GM12874 (cell line): ENCODE measurements at regions not wholly inside any gene's neighbourhood (a gene's known extent, or its start where the extent isn't known, plus 50 kb on each side); places are given as distances from the start of the nearest gene placed in this dataset.

ENCODE experiments used
- TF ChIP-seq, protein P1 (sequence below): IDR thresholded peaks from 2 replicates; pipeline ENCODE4 v1.5.1; 2011; ENCODE audit warnings: low read depth, mild to moderate bottlenecking, control low read depth, low read length, moderate library complexity; ENCODE audit not compliant: insufficient read depth

DNA sequence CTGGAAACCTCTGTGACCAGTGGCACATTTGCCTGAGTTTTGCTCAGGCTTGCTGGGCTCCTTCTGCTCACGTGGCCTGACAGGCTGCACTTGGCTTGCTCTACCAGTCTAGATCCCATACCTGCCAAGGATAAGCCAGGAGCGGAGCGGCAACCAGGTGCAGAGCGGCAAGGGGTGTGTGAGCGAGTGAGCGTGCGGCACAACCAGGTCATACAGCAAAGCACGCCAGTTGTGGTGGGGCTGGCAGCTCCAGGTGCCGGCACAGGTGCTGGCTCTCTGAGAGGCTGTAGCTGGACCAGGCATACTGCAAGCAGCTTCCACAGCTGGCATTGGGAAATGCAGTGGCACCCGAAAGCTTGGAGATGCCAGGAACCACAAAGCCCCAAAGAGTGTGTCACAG lies 1495.1 kb downstream of the PCDH7 start:
- TF ChIP-seq, protein P1, sequence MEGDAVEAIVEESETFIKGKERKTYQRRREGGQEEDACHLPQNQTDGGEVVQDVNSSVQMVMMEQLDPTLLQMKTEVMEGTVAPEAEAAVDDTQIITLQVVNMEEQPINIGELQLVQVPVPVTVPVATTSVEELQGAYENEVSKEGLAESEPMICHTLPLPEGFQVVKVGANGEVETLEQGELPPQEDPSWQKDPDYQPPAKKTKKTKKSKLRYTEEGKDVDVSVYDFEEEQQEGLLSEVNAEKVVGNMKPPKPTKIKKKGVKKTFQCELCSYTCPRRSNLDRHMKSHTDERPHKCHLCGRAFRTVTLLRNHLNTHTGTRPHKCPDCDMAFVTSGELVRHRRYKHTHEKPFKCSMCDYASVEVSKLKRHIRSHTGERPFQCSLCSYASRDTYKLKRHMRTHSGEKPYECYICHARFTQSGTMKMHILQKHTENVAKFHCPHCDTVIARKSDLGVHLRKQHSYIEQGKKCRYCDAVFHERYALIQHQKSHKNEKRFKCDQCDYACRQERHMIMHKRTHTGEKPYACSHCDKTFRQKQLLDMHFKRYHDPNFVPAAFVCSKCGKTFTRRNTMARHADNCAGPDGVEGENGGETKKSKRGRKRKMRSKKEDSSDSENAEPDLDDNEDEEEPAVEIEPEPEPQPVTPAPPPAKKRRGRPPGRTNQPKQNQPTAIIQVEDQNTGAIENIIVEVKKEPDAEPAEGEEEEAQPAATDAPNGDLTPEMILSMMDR = no peak

DNA sequence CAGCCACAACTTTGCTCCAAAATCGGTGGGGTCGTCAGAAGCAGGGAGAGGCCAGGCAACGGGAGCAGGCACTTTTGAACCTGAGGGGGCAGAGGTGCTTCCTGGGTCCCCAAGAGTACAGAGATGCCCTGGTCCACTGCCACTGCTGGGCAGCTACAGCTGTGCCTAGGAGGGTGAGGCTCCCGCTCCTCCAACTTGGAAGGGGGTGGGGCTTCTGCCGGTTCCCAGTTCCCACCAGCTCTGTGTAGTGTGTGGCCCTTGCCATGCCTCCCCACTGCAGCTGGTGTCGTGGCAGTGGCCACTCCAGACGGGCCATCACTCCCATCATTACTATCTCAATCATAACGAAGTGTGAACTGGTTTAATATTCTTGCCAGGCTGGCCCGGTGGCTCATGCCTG lies 1496.3 kb downstream of the PCDH7 start:
- TF ChIP-seq, protein P1 = no peak

DNA sequence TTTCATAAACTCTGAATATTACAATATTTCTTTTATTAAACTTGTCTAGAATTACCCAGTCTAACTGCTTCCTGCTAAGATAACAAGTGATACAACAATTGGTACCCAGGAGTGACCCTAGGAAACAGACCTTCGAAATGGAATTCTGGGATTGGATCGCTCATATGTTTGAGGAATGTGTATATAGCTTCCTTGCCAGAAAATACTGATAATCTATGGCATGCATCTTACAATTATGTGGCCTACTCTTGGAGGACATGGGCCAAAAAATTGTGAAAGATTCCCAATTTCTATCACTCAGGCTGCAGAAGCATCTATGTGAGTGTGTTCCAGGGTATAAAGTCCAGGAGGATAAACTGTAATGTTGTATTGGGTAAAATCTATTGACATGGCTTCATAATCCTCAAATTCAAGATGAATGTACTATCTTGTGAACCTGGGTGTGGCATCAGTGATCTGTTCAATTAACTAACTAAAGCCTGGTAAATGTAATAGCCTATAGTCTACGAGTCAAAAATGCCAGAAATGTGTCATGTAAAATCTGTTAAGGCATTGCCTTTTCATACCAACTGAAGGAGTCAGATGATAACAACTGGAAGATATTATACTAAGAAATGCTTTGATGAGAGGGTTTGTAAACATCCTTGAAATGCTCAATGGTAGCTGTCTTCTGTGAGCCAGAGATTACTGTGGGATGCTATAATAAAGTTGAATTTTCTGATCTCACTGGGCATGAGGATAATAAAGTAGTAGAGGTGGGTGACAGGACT lies 1499.3 kb downstream of the PCDH7 start:
- TF ChIP-seq, protein P1 = no peak

DNA sequence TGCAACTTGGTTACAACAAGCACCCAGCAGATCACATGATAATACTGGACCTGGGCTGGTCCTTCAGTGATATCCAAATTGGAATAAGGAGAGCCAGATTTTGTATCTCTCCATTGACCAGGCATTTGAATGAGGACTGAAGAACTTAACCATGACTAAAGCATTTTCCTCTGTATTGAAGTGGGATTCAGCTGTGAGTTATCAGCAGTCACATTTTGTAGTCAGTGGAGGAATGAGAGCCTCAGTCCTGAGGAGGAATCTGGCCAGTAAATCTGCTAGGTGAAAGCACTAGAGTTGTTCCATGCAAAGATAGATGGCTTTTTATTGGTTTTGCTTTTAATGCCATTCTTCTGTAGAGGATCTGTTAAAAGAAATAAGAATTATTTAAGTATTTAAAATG lies 1506.0 kb downstream of the PCDH7 start:
- TF ChIP-seq, protein P1 = no peak

DNA sequence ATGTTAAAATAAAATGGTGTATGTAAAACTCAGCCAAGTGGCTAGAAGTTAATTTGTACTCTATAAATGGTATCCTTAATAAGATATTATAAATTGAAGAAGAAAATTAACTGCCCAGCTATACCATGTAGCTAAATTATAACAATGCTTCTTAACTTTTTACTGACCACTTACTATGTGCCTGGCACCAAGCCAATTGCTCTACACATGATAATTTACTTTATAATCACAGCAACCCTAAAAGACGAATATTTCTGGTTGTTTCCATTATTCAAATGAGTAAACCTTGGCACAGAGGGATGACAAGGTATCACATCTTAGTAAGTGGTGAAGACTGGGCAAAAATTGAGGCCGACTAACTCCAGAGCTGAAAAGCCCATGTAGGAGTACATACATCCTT lies 1506.6 kb downstream of the PCDH7 start:
- TF ChIP-seq, protein P1 = no peak

DNA sequence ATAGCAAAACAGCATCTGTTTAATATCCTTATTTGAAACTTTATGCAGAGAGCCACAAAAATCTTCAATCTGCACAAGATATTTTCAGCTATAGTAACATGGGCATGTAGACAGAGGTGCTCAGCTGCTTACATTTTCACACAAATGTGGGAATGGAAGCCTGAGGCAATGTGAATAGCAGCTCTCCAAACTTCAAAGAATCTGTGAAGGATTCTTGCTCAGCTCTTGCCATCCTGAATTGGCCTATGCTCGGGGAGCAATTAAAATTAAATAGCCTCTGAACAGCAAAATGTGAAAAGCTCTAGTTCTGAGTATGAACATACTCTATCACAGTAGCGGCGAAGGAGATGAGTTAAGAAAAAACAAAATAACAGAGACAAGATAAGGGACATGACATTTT lies 1523.8 kb downstream of the PCDH7 start:
- TF ChIP-seq, protein P1 = no peak

DNA sequence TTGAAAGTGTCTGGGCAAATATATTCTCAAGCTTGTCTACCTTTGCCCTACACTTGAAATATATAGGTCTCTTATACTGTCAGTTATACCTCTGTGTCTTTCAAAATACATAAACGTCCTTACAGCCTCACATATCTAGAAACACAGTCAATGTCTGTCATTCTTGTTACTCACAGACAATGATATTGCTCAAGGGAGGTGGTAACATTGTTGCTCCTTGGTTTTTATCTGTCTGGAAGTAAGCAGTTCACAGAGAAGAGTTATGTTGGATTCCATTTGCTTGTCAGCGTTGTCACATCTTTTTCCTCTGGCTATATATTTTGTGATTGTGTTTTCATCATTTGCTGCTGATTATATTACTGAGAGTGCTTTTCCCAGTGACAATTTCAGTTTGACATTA lies 1528.9 kb downstream of the PCDH7 start:
- TF ChIP-seq, protein P1 = no peak
